CD4-positive, alpha-beta T cell (primary cell): ENCODE measurements at regions not wholly inside any gene's neighbourhood (a gene's known extent, or its start where the extent isn't known, plus 50 kb on each side); places are given as distances from the start of the nearest gene placed in this dataset.

Experiments used
- ATAC-seq: fragments of 200-7000 bp; cut with Tn5 transposase; one replicate; pipeline ENCODE4 v1.10.0; 2022; ENCODE audit warnings: mild to moderate bottlenecking; ENCODE audit not compliant: poor library complexity
- CTCF ChIA-PET: fragments of 350-600 bp; sonication (Branson Sonifier 250); formaldehyde crosslinking; loops from one replicate; lab custom pipeline; 2021; ENCODE audit warnings: antibody characterized with exemption, inconsistent platforms; lab: Charles Lee
- POLR2A ChIA-PET: fragments of 350-600 bp; sonication (Branson Sonifier 250); formaldehyde crosslinking; loops from one replicate; lab custom pipeline; 2021; ENCODE audit warnings: antibody characterized with exemption, inconsistent platforms; lab: Charles Lee
- DNase-seq, 14 experiments: peaks; one replicate each; pipeline ENCODE4 v3.0.0-alpha.2; 2013 to 2020; ENCODE audit warnings: mixed read lengths in 2 of 14
- H3K27ac ChIP-seq, 2 donors: one replicate each; pipeline versions ENCODE4 v1.5.1 to v1.7.0; 2013; ENCODE audit warnings: low read length in 2 of 2, low read depth in 1 of 2, mild to moderate bottlenecking in 1 of 2
- H3K27me3 ChIP-seq, 2 experiments: 1 replicate in 1 of 2; 2 replicates in 1 of 2; pipeline versions ENCODE4 v1.6.1 to v1.7.0; 2013; ENCODE audit warnings: low read length in 2 of 2, control low read depth in 1 of 2, mild to moderate bottlenecking in 1 of 2, moderate library complexity in 1 of 2; ENCODE audit not compliant: insufficient read depth in 2 of 2, control insufficient read depth in 1 of 2
- H3K36me3 ChIP-seq: one replicate; pipeline ENCODE4 v1.6.1; 2013; ENCODE audit warnings: low read length, control low read depth; ENCODE audit not compliant: insufficient read depth
- H3K4me1 ChIP-seq: one replicate; pipeline ENCODE4 v1.6.1; 2013; ENCODE audit warnings: low read length, control low read depth; ENCODE audit not compliant: insufficient read depth
- H3K4me3 ChIP-seq: one replicate; pipeline ENCODE4 v1.5.1; 2013; ENCODE audit warnings: mild to moderate bottlenecking, low read length, moderate library complexity
- H3K9me3 ChIP-seq, 2 experiments: 1 replicate in 1 of 2; 2 replicates in 1 of 2; pipeline versions ENCODE4 v1.6.1 to v1.7.0; 2013; ENCODE audit warnings: low read length in 2 of 2, mild to moderate bottlenecking in 2 of 2, control low read depth in 1 of 2, moderate library complexity in 1 of 2; ENCODE audit not compliant: control insufficient read depth in 1 of 2, insufficient read depth in 1 of 2
- H3K27ac Mint-ChIP-seq: one replicate; pipeline ENCODE4 v1.8.0; 2020; ENCODE audit warnings: mixed read lengths
- H3K27me3 Mint-ChIP-seq: one replicate; pipeline ENCODE4 v1.8.0; 2021; ENCODE audit warnings: mixed read lengths
- H3K36me3 Mint-ChIP-seq: one replicate; pipeline ENCODE4 v1.8.0; 2021; ENCODE audit warnings: low read depth, mixed read lengths
- H3K4me1 Mint-ChIP-seq: one replicate; pipeline ENCODE4 v1.8.0; 2021; ENCODE audit warnings: low read depth, mixed read lengths
- H3K4me3 Mint-ChIP-seq: one replicate; pipeline ENCODE4 v1.8.0; 2020; ENCODE audit warnings: mild to moderate bottlenecking, mixed read lengths
- H3K9me3 Mint-ChIP-seq: one replicate; pipeline ENCODE4 v1.8.0; 2020; ENCODE audit warnings: mixed read lengths
- intact Hi-C, 2 experiments: fragments of 100-400 bp; cut with DNase I in 1 of 2; cut with micrococcal nuclease in 1 of 2; formaldehyde crosslinking; loops; one replicate each; pipeline versions ENCODE4 v1.15.1 to v1.9.0; 2023 to 2025; cut with DNase I, micrococcal nuclease
- TF ChIP-seq, protein P1 (sequence below): fragments of 200-600 bp; IDR thresholded peaks from one replicate; pipeline ENCODE4 v1.8.0; 2022; ENCODE audit warnings: antibody characterized with exemption, mild to moderate bottlenecking

DNA sequence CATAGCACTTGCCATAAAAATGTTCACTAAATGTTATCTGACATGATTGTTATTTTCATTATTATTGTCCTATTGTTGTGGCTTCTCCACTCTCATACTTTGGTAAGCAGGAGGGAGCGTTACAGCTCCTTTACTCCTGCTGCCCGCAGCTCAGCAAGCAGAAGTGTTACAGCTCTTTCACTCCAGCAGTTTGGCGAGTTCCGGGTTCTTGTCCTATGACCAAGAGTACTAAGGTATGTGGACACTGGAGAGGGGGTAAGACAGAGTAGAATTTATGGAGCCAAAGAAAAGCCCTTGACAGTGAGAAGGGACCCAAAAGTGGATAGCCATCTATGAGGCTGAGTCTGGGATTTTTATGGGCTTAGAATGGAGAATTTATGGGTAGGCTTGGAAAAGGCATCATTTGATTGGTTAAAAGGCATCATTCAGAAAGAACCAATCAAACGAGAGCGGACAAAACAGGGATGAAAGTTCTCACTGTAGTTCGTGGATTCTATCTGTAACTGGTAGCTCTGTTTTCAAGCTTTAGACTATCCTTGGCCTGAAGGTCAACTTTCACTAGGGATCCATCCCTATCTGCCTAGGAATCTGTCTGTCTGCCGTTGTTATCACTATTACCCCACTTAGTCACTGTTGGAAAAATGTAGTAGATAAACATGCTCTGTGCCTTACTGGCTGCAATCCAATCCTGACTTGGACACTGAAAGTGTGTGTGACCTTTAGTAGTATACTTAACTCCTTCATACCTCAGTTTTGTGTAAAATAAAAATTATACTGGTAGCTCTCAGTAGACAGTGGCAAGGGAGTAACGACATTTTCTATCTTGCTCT, 545.6 kb upstream of the LCORL start:
- H3K9me3 Mint-ChIP-seq = no peaks in the 10 kb centered on the region
- Histone ChIP-seq H3K27me3 (no peaks in the 10 kb centered on the region), H3K4me3 (no peak overlapping the region), H3K27ac (no peak overlapping the region), H3K36me3 (no peaks in the 10 kb centered on the region), H3K9me3 (no peaks in the 10 kb centered on the region), H3K4me1 (no peaks in the 10 kb centered on the region)
- CTCF ChIA-PET = no interaction called here
- POLR2A ChIA-PET = no interaction called here
- intact Hi-C loops = no loop called here
- H3K36me3 Mint-ChIP-seq = no peaks in the 10 kb centered on the region
- TF ChIP-seq, protein P1, sequence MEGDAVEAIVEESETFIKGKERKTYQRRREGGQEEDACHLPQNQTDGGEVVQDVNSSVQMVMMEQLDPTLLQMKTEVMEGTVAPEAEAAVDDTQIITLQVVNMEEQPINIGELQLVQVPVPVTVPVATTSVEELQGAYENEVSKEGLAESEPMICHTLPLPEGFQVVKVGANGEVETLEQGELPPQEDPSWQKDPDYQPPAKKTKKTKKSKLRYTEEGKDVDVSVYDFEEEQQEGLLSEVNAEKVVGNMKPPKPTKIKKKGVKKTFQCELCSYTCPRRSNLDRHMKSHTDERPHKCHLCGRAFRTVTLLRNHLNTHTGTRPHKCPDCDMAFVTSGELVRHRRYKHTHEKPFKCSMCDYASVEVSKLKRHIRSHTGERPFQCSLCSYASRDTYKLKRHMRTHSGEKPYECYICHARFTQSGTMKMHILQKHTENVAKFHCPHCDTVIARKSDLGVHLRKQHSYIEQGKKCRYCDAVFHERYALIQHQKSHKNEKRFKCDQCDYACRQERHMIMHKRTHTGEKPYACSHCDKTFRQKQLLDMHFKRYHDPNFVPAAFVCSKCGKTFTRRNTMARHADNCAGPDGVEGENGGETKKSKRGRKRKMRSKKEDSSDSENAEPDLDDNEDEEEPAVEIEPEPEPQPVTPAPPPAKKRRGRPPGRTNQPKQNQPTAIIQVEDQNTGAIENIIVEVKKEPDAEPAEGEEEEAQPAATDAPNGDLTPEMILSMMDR = no peak
- no peak overlapping the region for H3K4me3 Mint-ChIP-seq
- no peak for DNase-seq
- ATAC-seq = no peak
- no peak overlapping the region for H3K27ac Mint-ChIP-seq
- H3K4me1 Mint-ChIP-seq = no peaks in the 10 kb centered on the region
- H3K27me3 Mint-ChIP-seq = peaks cover under 1% of the 10 kb centered on the region

DNA sequence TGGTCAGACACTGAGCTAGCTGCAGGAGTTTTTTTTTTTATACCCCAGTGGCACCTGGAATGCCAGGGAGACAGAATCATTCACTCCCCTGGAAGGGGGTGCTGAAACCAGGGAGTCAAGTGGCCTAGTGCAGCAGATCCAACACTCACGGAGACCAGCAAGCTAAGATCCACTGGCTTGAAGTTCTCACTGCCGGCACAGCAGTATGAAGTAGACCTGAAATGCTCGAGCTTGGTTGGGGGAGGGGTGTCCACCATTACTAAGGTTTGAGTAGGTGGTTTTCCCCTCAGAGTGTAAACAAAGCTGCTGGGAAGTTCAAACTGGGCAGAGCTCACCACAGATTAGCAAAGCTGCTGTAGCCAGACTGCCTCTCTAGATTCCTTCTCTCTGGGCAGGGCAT, 537.9 kb upstream of the LCORL start:
- H3K27ac ChIP-seq = no peak overlapping the region
- Mint-ChIP-seq H3K4me1 (no peaks in the 10 kb centered on the region), H3K27ac (no peak overlapping the region), H3K36me3 (no peaks in the 10 kb centered on the region), H3K27me3 (peaks cover 14% of the 10 kb centered on the region), H3K4me3 (no peak overlapping the region), H3K9me3 (peaks cover 2% of the 10 kb centered on the region)
- no peak overlapping the region for H3K4me3 ChIP-seq
- no peaks in the 10 kb centered on the region for H3K9me3 ChIP-seq
- no peak for ATAC-seq
- ChIA-PET POLR2A (no interaction called here), CTCF (no interaction called here)
- no peaks in the 10 kb centered on the region for H3K27me3 ChIP-seq
- TF ChIP-seq, protein P1 = no peak
- intact Hi-C loops = no loop called here
- no peaks in the 10 kb centered on the region for H3K4me1 ChIP-seq
- no peaks in the 10 kb centered on the region for H3K36me3 ChIP-seq
- no peak for DNase-seq

DNA sequence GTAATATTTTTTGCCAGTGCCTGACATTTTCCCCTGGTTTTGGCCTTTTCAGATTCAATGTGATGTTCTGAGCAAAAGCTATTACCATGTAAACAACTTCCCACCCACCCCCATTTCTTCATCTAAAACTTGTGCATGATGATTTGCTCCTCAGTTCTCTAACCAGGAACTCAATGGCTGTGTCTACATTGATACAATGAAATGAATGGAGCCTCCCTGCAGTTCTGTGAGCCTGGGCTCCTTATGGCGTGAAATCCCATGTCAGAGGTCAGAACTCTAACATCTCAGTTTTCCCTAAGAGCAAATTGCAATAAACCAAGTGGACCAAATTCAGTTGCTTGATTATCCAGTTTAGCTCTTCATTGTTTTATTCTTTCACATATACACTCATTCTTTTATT, 534.8 kb upstream of the LCORL start:
- no peaks in the 10 kb centered on the region for H3K9me3 ChIP-seq
- H3K4me1 ChIP-seq = no peaks in the 10 kb centered on the region
- Mint-ChIP-seq H3K4me3 (no peak overlapping the region), H3K4me1 (no peaks in the 10 kb centered on the region), H3K9me3 (peaks cover 1% of the 10 kb centered on the region), H3K36me3 (no peaks in the 10 kb centered on the region), H3K27me3 (peaks cover 14% of the 10 kb centered on the region), H3K27ac (no peak overlapping the region)
- ChIA-PET POLR2A (no interaction called here), CTCF (no interaction called here)
- DNase-seq (no peak), ATAC-seq (no peak)
- H3K27ac ChIP-seq = no peak overlapping the region
- TF ChIP-seq, protein P1 = no peak
- intact Hi-C loops = no loop called here
- no peaks in the 10 kb centered on the region for H3K27me3 ChIP-seq
- no peaks in the 10 kb centered on the region for H3K36me3 ChIP-seq
- H3K4me3 ChIP-seq = no peak overlapping the region
